ENCODE measurements at regions not wholly inside any gene's neighbourhood (a gene's known extent, or its start where the extent isn't known, plus 50 kb on each side); places are given as distances from the start of the nearest gene placed in this dataset.

DNA sequence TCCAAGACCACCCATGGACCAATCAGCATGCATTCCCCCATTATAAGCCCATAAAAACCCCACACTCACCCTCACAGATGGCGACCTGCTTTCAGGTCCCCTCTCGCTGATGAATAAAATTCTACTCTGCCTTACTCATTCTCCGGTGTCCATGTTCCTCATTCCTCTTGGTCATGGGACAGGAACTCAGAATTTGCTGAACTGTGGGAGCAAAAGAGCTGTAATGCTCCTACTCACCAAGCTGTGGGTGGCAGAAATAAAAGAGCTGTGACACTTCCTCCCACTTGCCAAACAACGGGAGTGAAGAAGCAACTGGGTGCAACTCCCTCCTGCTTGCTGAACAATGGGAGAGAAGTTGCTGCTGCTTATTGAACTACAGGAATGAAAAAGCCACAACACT lies 168.5 kb upstream of the PCDH18 start:
- Mint-ChIP-seq H3K4me1 (no peaks in the 10 kb centered on the region), H3K36me3 (ENCODE audit: low read depth) (no peaks in the 10 kb centered on the region), H3K27me3 (no peaks in the 10 kb centered on the region), H3K4me3 (no peak overlapping the region), H3K27ac (no peak overlapping the region)
- no peaks in the 10 kb centered on the region for H3K9me3 ChIP-seq (ENCODE audit: control insufficient read depth, low read length, poor library complexity, severe bottlenecking)
- ATAC-seq (no peak), DNase-seq (no peak)

- no peak overlapping the region for H3K4me3 Mint-ChIP-seq
- no peak overlapping the region for H3K27ac Mint-ChIP-seq
- H3K9me3 ChIP-seq (ENCODE audit: control insufficient read depth, low read length, poor library complexity, severe bottlenecking), result no peaks in the 10 kb centered on the region
- ATAC-seq, result no peak
- no peaks in the 10 kb centered on the region for H3K36me3 Mint-ChIP-seq (ENCODE audit: low read depth)
- no peak for DNase-seq
- H3K27me3 Mint-ChIP-seq, result no peaks in the 10 kb centered on the region
- no peaks in the 10 kb centered on the region for H3K4me1 Mint-ChIP-seq
Measured at GRCh38 chr4:137700072-137700471, 167.8 kb upstream of the PCDH18 start.

- no peaks in the 10 kb centered on the region for H3K9me3 ChIP-seq (ENCODE audit: control insufficient read depth, low read length, poor library complexity, severe bottlenecking)
- no peaks in the 10 kb centered on the region for H3K36me3 Mint-ChIP-seq (ENCODE audit: low read depth)
- H3K4me3 Mint-ChIP-seq, result no peak overlapping the region
- H3K27me3 Mint-ChIP-seq, result no peaks in the 10 kb centered on the region
- ATAC-seq, result no peak
- H3K4me1 Mint-ChIP-seq, result no peaks in the 10 kb centered on the region
- no peak overlapping the region for H3K27ac Mint-ChIP-seq
- DNase-seq, result no peak
Measured at GRCh38 chr4:137694138-137694537, 161.8 kb upstream of the PCDH18 start.

GRCh38 chr4:137693641-137694040 lies 161.3 kb upstream of the PCDH18 start:
- DNase-seq (no peak), ATAC-seq (no peak)
- Mint-ChIP-seq H3K36me3 (ENCODE audit: low read depth) (no peaks in the 10 kb centered on the region), H3K4me3 (no peak overlapping the region), H3K27me3 (no peaks in the 10 kb centered on the region), H3K27ac (no peak overlapping the region), H3K4me1 (no peaks in the 10 kb centered on the region)
- H3K9me3 ChIP-seq (ENCODE audit: control insufficient read depth, low read length, poor library complexity, severe bottlenecking), result no peaks in the 10 kb centered on the region

- ATAC-seq, result no peak
- Mint-ChIP-seq H3K36me3 (ENCODE audit: low read depth) (no peaks in the 10 kb centered on the region), H3K27me3 (no peaks in the 10 kb centered on the region), H3K4me1 (no peaks in the 10 kb centered on the region), H3K27ac (no peak overlapping the region), H3K4me3 (no peak overlapping the region)
- no peak for DNase-seq
- H3K9me3 ChIP-seq (ENCODE audit: control insufficient read depth, low read length, poor library complexity, severe bottlenecking), result no peaks in the 10 kb centered on the region
Measured at GRCh38 chr4:137692205-137692604, 159.9 kb upstream of the PCDH18 start.

- DNase-seq, result no peak
- Mint-ChIP-seq H3K4me1 (no peaks in the 10 kb centered on the region), H3K4me3 (no peak overlapping the region), H3K36me3 (ENCODE audit: low read depth) (no peaks in the 10 kb centered on the region), H3K27me3 (no peaks in the 10 kb centered on the region), H3K27ac (no peak overlapping the region)
- H3K9me3 ChIP-seq (ENCODE audit: control insufficient read depth, low read length, poor library complexity, severe bottlenecking), result no peaks in the 10 kb centered on the region
- ATAC-seq, result no peak
Measured at GRCh38 chr4:137688651-137689050, 156.4 kb upstream of the PCDH18 start.

GRCh38 chr4:137685357-137685756 lies 153.1 kb upstream of the PCDH18 start:
- Mint-ChIP-seq H3K27me3 (no peaks in the 10 kb centered on the region), H3K27ac (no peak overlapping the region), H3K4me1 (no peaks in the 10 kb centered on the region), H3K4me3 (no peak overlapping the region), H3K36me3 (ENCODE audit: low read depth) (no peaks in the 10 kb centered on the region)
- no peaks in the 10 kb centered on the region for H3K9me3 ChIP-seq (ENCODE audit: control insufficient read depth, low read length, poor library complexity, severe bottlenecking)
- ATAC-seq, result no peak
- DNase-seq, result no peak

GRCh38 chr4:137681081-137681480 lies 148.8 kb upstream of the PCDH18 start:
- Mint-ChIP-seq H3K4me3 (no peak overlapping the region), H3K27ac (no peak overlapping the region), H3K4me1 (no peaks in the 10 kb centered on the region), H3K27me3 (no peaks in the 10 kb centered on the region), H3K36me3 (ENCODE audit: low read depth) (no peaks in the 10 kb centered on the region)
- no peak for ATAC-seq
- no peaks in the 10 kb centered on the region for H3K9me3 ChIP-seq (ENCODE audit: control insufficient read depth, low read length, poor library complexity, severe bottlenecking)
- no peak for DNase-seq

DNA sequence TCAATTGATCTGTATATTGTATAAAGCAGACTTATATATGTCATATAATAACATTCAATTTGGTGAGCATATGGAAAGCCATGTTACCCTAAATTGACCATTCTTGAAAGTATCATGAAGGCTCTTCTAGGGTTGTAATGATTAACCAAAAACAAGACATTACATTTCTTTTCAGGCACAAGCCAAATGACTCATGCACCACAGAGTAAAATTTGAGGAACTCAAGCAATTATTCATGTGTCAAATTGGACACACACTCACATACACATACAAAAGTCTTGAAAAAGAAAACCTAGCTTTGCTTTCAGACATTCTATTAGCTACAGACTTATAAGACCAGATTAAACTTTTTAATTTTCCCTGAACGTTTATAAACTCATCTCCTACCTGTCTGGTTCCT lies 146.5 kb upstream of the PCDH18 start:
- Mint-ChIP-seq H3K27ac (no peak overlapping the region), H3K36me3 (ENCODE audit: low read depth) (no peaks in the 10 kb centered on the region)
- ATAC-seq, result no peak

DNA sequence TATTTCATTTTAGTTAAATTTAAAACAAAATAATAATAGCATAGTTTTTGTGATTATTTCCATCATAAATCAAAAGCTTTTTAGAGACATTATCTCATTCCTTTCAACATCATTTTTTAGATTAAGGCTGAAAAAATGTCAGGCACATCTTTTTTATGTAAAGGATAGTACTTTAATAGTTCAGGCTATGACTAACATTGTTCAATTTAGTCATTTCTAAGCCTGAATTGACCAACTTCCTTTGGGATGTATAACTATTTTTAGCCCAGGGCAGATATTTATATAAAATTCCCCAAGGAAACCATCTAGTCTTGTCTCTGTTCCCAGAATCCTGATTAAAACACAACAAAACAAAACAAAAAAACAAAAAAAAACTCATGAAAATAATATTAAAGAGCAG lies 145.6 kb upstream of the PCDH18 start:
- no peaks in the 10 kb centered on the region for H3K9me3 ChIP-seq (ENCODE audit: control insufficient read depth, low read length, poor library complexity, severe bottlenecking)
- Mint-ChIP-seq H3K27me3 (no peaks in the 10 kb centered on the region), H3K4me1 (no peaks in the 10 kb centered on the region), H3K27ac (no peak overlapping the region), H3K4me3 (no peak overlapping the region), H3K36me3 (ENCODE audit: low read depth) (no peaks in the 10 kb centered on the region)
- no peak for DNase-seq
- no peak for ATAC-seq

More for the DNA sequence above, 146.5 kb upstream of the PCDH18 start:
- H3K9me3 ChIP-seq (ENCODE audit: control insufficient read depth, low read length, poor library complexity, severe bottlenecking), result no peaks in the 10 kb centered on the region
- Mint-ChIP-seq H3K4me1 (no peaks in the 10 kb centered on the region), H3K27me3 (no peaks in the 10 kb centered on the region), H3K4me3 (no peak overlapping the region)
- no peak for DNase-seq

GRCh38 chr4:137676357-137676998 lies 144.2 kb upstream of the PCDH18 start:
- DNase-seq, result no peak
- no peak overlapping the region for H3K27ac Mint-ChIP-seq
- H3K4me1 Mint-ChIP-seq, result no peaks in the 10 kb centered on the region
- H3K36me3 Mint-ChIP-seq (ENCODE audit: low read depth), result no peaks in the 10 kb centered on the region
- H3K9me3 ChIP-seq (ENCODE audit: control insufficient read depth, low read length, poor library complexity, severe bottlenecking), result no peaks in the 10 kb centered on the region
- no peaks in the 10 kb centered on the region for H3K27me3 Mint-ChIP-seq
- no peak overlapping the region for H3K4me3 Mint-ChIP-seq
- ATAC-seq, result no peak

GRCh38 chr4:137674066-137674465 lies 141.8 kb upstream of the PCDH18 start:
- Mint-ChIP-seq H3K36me3 (ENCODE audit: low read depth) (no peaks in the 10 kb centered on the region), H3K27me3 (no peaks in the 10 kb centered on the region), H3K27ac (no peak overlapping the region), H3K4me3 (no peak overlapping the region), H3K4me1 (no peaks in the 10 kb centered on the region)
- ATAC-seq (no peak), DNase-seq (no peak)
- H3K9me3 ChIP-seq (ENCODE audit: control insufficient read depth, low read length, poor library complexity, severe bottlenecking), result no peaks in the 10 kb centered on the region

DNA sequence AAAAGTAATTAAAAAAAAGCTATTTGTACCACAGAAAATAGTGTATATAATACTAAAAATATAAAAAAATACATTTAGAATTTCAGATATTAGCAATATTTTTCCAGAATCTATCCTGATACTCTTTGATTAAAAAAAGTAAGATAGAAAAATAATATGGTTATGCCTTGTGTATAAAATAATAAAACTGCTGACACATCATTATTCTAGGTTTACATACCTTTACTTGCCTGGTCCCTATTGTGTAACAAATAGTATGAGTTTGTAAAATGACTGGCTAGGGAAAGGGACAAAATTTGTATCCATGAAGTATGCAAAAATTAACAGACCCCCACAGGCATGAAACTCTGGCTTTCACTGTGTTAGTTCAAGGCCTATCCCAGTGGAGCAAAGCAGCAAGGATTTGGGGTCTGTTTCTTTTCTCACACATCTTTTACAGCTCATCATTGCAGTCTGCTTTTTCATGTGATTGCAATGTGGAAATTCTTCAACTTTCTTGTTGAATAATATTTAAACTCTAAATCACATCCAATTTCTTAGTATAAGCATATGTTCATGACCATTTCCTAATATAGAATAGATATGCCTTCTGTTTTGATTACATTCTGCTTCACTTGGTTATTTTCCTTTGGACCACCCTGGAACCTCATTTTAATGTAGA lies 136.7 kb upstream of the PCDH18 start:
- no peak for ATAC-seq

GRCh38 chr4:137664416-137664815 lies 132.1 kb upstream of the PCDH18 start:
- no peak overlapping the region for H3K27ac Mint-ChIP-seq
- no peaks in the 10 kb centered on the region for H3K27me3 Mint-ChIP-seq
- H3K4me3 Mint-ChIP-seq, result no peak overlapping the region
- no peaks in the 10 kb centered on the region for H3K9me3 ChIP-seq (ENCODE audit: control insufficient read depth, low read length, poor library complexity, severe bottlenecking)
- DNase-seq (no peak), ATAC-seq (no peak)
- no peaks in the 10 kb centered on the region for H3K36me3 Mint-ChIP-seq (ENCODE audit: low read depth)
- H3K4me1 Mint-ChIP-seq, result no peaks in the 10 kb centered on the region

More for the DNA sequence above, 136.7 kb upstream of the PCDH18 start:
- no peaks in the 10 kb centered on the region for H3K9me3 ChIP-seq (ENCODE audit: control insufficient read depth, low read length, poor library complexity, severe bottlenecking)
- no peak overlapping the region for H3K27ac Mint-ChIP-seq
- no peaks in the 10 kb centered on the region for H3K4me1 Mint-ChIP-seq
- DNase-seq, result no peak
- no peaks in the 10 kb centered on the region for H3K27me3 Mint-ChIP-seq
- no peaks in the 10 kb centered on the region for H3K36me3 Mint-ChIP-seq (ENCODE audit: low read depth)
- H3K4me3 Mint-ChIP-seq, result no peak overlapping the region
